ENCODE measurements at regions not wholly inside any gene's neighbourhood (a gene's known extent, or its start where the extent isn't known, plus 50 kb on each side); places are given as distances from the start of the nearest gene placed in this dataset.

DNA sequence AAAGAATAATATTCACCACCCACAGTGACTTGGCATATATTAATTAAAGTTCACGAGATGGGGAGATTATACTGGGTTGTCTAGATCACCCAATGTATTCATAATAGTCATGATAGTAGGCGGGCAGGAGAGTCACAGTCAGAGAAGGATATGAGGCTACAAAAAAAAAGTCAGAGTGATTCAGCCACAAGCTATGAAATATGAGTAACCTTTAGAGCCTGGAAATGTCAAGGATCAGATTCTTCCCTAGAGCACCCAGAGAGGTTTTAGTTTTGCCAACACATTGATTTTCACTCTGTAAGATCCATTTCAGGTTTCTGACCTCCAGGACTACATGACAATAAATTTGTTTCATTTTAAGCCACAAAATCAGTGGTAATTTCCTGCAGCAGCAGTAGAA is 501.9 kb downstream of the GABRG1 start (continued):
- TF ChIP-seq, protein P1, sequence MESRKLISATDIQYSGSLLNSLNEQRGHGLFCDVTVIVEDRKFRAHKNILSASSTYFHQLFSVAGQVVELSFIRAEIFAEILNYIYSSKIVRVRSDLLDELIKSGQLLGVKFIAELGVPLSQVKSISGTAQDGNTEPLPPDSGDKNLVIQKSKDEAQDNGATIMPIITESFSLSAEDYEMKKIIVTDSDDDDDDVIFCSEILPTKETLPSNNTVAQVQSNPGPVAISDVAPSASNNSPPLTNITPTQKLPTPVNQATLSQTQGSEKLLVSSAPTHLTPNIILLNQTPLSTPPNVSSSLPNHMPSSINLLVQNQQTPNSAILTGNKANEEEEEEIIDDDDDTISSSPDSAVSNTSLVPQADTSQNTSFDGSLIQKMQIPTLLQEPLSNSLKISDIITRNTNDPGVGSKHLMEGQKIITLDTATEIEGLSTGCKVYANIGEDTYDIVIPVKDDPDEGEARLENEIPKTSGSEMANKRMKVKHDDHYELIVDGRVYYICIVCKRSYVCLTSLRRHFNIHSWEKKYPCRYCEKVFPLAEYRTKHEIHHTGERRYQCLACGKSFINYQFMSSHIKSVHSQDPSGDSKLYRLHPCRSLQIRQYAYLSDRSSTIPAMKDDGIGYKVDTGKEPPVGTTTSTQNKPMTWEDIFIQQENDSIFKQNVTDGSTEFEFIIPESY (IDR thresholded peaks at IDR 0.05), result no peak
- TF ChIP-seq SMAD5 (IDR thresholded peaks at IDR 0.05; ENCODE audit: low read depth) (no peak), RUNX3 (IDR thresholded peaks at IDR 0.05; ENCODE audit: low read length) (no peak), CHD2 (IDR thresholded peaks at IDR 0.05; ENCODE audit: borderline replicate concordance, low read depth, low read length) (no peak), BRCA1 (IDR thresholded peaks at IDR 0.05; ENCODE audit: low read depth, low read length) (no peak)
- TF ChIP-seq, protein P2, sequence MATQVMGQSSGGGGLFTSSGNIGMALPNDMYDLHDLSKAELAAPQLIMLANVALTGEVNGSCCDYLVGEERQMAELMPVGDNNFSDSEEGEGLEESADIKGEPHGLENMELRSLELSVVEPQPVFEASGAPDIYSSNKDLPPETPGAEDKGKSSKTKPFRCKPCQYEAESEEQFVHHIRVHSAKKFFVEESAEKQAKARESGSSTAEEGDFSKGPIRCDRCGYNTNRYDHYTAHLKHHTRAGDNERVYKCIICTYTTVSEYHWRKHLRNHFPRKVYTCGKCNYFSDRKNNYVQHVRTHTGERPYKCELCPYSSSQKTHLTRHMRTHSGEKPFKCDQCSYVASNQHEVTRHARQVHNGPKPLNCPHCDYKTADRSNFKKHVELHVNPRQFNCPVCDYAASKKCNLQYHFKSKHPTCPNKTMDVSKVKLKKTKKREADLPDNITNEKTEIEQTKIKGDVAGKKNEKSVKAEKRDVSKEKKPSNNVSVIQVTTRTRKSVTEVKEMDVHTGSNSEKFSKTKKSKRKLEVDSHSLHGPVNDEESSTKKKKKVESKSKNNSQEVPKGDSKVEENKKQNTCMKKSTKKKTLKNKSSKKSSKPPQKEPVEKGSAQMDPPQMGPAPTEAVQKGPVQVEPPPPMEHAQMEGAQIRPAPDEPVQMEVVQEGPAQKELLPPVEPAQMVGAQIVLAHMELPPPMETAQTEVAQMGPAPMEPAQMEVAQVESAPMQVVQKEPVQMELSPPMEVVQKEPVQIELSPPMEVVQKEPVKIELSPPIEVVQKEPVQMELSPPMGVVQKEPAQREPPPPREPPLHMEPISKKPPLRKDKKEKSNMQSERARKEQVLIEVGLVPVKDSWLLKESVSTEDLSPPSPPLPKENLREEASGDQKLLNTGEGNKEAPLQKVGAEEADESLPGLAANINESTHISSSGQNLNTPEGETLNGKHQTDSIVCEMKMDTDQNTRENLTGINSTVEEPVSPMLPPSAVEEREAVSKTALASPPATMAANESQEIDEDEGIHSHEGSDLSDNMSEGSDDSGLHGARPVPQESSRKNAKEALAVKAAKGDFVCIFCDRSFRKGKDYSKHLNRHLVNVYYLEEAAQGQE (IDR thresholded peaks at IDR 0.05; ENCODE audit: low read depth, low read length), result no peak
- TF ChIP-seq, protein P3, sequence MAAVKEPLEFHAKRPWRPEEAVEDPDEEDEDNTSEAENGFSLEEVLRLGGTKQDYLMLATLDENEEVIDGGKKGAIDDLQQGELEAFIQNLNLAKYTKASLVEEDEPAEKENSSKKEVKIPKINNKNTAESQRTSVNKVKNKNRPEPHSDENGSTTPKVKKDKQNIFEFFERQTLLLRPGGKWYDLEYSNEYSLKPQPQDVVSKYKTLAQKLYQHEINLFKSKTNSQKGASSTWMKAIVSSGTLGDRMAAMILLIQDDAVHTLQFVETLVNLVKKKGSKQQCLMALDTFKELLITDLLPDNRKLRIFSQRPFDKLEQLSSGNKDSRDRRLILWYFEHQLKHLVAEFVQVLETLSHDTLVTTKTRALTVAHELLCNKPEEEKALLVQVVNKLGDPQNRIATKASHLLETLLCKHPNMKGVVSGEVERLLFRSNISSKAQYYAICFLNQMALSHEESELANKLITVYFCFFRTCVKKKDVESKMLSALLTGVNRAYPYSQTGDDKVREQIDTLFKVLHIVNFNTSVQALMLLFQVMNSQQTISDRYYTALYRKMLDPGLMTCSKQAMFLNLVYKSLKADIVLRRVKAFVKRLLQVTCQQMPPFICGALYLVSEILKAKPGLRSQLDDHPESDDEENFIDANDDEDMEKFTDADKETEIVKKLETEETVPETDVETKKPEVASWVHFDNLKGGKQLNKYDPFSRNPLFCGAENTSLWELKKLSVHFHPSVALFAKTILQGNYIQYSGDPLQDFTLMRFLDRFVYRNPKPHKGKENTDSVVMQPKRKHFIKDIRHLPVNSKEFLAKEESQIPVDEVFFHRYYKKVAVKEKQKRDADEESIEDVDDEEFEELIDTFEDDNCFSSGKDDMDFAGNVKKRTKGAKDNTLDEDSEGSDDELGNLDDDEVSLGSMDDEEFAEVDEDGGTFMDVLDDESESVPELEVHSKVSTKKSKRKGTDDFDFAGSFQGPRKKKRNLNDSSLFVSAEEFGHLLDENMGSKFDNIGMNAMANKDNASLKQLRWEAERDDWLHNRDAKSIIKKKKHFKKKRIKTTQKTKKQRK (IDR thresholded peaks at IDR 0.05; ENCODE audit: low read depth, low read length), result no peak

All from GM12878 (cell line).